ENCODE measurements at regions not wholly inside any gene's neighbourhood (a gene's known extent, or its start where the extent isn't known, plus 50 kb on each side); places are given as distances from the start of the nearest gene placed in this dataset.
"Not testable (repeated sequence)": the region's sequence is repeated elsewhere in the genome, so short reads cannot be mapped to it uniquely, and the experiment has no call there.

DNA sequence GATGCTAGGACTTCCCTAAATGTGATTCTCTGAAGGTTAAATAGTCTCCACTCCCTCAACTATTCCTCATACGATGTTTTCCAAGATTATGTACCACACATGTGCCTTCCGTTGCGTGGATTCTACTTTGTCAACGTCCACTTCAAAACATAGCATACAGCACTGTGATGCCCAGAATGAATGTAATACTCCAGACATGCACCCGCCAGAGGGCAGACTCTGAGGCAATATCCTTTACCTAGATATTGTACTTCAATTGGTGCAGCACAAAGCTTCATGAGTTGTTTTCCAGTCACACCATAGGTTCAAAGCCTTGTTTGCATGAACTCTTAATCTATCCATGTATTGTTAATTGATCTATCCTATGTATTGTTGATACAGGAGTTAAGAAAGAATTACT, 201.0 kb upstream of the NABP1 start:
- no peak for DNase-seq

DNA sequence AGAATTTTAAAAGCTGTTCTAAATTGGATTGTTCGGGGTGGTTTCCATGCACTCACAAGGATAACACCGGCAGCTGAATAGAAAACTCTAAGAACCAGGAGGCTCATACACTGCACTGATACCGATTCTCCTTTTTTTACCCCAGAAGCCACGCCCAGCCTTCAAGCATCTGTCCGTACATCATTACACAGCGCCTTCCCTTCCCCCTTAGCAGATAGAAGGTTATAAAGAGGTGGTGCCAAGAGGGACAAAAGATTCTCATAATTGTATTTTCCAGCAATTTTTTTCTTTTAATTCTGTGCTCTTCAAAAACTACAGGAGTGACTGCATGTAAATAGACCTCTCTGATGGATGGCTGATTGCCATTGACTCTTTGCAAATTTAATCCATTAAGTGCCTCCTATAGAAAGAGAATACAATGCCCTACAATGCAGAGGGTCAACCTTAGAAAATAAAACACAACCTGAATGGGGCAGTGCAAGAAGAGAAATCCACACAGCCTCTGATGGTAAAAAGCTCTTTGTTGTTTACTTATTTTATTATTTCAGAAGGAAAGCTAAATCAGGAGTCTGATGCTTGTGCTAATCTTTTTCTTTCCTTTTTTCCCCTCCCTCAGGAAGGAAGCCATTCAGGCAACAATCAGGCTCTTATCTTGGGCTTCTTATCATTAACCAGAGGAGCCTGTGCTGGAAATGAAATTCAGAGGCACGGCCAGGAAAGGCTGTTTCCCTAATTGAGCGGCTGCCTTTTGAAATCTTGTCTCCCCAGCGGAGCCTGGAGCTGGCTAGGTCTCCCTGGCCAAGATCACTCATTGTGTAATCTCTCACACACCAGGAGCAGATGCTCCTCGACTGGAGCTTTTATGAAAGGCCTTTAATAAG, 198.9 kb upstream of the NABP1 start:
- DNase-seq: no peak

DNA sequence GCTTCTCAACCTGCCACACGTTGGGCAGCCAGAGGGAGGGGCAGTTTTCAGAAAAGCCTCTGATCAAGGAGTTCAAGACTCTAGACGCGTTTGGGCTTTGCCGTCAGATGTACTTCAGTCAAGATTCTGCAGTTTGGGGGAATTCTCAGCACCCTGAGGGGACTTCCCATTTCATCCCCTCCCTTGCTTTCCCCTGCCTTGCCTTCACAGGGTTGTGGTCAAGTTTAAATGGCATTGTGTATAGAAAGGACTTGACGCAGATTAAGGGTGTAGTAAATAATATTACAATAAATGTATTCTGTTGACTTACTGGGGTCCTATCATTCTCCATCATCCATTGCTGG, 198.3 kb upstream of the NABP1 start:
- no peak for DNase-seq

DNA sequence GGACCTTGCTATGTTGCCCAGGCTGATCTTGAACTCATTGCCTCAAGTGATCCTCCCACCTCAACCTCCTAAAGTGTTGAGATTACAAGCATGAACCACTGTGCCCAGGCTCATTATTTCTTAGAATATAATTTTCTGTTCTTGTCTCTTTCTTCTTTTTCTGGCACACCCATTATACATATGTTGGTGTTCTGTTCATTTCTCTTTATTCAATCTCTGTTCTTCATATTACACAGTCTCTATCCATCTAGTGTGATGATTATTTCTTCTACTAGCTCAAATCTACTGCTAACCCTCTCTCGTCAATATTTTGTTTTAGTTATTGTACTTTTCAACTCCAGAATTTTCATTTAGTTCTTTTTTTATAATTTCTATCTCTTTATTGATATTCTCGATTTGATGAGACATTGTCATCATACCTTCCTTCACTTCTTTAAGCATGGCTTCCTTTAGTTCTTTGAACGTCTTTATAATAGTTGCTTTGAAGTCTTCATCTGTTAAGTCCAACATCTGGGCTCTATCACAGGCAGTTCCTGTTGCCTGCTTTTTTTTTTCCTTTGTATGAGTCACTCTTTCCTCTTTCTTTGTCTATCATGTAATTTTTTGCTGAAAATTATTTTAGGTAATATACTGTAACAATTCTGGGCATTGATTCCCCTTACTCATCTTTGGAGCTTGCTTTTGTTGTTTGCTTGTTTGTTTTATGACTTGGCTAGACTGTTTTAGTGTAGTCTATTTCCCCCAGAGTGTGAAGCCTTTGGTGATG, 196.4 kb upstream of the NABP1 start:
- no peak for DNase-seq

DNA sequence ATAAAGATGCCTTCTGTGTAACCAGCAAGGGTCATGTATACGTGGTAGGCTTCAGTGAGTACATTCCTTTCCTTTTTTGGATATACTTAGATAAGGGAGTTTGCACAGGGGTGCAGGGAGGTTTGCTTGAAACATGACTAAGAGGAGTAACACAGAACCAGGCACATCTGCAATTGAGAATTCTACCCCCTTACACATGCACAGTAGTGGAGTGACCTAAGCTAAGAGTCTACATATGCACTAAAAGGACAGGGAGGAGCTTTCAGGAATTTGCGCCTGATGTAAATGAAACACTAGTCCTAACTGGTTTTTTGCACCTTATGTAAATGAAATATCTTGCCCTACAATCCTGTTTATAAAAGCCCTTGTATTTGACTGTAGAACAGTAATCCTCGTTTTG, 194.8 kb upstream of the NABP1 start:
- no peak for DNase-seq

DNA sequence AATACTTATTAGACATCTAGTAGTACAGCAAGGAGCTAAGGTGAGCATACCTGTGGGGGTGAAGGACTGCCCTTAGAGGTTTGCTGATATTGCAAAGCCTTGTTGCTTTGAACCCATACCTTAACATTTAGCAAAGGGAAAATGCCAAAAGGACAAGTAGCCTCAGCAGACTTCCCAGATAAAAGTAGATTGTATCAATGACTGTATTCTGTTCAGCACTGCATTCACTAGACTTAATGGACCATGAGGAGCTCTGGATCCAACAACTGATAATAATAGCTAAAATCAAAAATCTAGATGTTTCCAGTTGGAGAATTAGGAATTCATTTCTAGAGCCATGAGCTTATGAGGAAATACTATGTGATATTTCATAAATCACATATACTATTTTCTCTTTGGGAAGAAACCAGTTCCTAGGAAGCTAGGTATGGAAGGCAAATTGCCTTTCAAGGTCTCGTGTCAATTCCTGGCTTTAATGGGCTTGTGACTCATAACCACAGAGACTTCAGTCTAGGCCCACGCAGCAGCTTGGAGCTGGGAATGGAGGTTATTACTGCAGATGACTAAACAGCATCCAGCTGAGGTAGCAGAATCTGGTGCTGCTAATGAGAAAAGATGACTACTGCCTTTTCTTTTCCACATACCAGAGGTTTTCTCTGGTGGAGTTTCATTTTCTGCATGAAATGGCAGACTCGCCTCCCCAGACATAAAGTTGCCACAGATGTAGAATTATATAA, 191.2 kb upstream of the NABP1 start:
- DNase-seq: no peak

DNA sequence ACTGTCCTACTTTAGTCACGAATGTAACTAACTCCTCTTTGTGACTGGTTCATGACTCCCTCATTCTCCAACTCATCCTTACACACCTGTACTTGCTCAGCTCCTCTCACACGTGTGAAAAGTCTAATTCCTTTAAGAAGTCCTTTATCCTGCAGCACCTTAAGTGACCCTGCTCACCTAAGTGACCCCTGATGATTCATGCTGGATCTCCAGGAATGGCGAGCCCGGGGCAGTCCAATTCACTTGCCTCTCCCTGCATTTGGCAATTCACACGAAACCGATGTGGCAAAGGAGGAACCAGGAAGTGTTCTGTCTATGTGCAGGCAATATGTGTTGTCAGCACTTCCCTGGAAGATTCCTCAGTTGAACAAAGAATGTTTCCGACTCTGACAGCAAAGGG, 189.8 kb upstream of the NABP1 start:
- DNase-seq: no peak

DNA sequence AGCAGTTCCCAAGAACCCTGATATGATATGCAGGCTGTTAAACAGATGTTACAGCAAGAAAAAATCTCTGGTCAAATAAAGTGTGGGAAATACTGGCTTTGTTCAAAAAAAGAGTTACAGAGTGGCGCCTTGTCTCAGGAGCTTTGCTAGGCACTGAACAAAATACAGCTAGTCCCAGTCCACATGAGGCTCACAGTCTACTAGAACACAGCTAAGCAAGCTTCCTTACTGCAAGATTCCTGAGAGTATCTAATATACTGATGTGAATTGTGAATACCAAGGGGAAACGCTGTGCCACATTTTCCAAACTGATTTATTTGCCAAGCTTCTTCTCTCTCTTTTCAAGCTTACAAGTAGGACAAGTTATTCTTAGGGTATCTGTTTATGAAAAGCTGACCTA, 188.8 kb upstream of the NABP1 start:
- DNase-seq: no peak

DNA sequence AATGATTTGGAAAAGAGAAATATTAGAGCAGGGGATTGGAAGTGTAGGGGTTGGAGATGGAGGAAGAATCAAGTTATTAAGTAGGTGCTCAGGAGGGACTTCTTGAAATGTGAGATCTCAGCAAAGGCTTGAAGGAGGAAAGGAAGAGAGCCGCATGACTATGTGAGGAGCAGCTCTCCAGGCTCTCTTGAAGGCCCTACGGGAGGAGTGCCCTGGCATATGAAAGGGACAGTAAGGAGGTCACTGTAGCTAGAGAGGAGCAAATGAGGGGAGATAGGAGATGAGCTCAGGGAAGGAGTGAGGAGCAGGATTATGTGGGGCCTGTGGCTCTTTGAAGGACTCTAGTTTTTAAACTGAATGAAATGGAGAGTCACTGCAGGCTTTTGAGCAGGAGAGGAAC, 181.1 kb upstream of the NABP1 start:
- DNase-seq: no peak

DNA sequence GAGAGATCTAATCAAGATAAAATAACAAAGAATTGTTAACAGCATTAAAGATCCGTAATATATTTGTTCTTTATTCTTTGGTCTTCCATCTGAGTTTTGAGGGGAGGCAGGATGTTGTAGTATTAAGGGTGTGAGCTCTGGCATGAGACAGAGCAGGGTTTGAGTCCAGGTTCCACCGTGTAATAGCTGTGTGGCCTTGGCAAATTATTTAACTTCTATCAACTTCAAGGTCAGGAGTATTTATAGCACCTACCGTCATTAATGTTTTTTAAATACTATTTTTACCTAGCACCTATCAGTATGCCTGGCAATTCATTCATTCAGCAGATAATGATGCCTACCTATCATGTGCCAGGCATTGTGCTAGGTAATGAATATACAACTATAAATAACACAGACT, 180.1 kb upstream of the NABP1 start:
- DNase-seq: no peak

DNA sequence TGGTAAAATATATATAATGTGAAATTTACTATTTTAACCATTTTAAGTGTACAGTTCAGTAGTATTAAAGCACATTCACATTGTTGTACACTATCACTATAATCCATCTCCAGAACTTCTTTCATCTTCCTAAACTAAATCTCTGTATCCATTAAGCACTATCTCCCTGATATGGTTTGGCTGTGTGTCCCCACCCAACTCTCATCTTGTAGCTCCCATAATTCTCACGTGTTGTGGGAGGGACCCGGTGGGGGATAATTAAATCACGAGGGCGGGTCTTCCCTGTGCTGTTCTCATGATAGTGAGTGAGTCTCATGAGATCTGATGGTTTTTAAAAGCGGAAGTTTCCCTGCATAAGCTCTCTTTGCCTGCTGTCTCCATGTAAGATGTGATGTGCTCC, 178.9 kb upstream of the NABP1 start:
- DNase-seq: no peak

DNA sequence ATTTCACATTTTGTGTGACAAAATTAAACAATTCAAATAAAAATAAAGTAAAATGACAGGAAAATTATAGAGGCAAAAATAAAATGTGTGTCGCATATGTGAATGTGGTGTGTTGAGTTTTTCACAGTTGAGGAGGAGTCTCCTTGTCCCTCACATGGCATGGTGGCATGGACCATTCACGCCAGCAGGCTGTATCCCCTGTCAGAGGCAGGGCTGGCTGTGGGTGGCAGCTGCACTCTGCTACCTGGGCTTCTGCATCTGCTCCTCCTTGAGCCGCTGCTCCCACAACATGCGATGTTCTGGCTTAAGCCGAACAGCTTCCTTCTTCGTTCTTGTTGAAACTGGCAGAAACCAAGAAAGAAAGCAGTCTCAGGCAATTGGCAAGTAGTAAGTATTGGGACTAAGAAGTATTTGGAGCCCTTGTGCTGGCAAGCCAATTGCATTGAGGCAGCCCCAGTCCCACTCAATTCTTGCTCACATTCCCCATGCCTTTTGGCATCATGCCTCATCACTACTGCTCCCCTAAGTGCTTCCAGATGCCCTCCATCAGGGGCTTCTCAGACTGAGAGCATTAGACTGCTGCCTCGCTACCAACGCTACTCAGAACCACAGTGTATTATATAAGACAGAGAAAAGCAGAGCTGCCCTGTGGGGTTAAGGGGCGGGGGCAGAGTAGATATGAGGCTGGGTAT, 177.9 kb upstream of the NABP1 start:
- no peak for DNase-seq

DNA sequence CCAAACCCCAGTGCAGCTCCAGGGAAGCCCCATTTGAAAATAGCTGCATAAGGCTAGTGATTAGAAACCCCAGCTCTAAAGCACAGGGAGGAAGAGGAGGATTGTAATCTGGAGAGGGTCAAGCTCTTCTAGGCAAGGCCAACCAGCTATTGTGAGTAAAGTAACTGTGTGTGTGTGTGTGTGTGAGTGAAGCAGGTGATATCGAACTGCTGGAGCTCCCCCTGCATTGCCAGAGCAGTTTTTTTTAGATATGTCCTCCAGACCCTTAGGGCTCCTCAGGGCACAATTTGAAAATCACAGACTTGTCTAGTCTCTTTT, 177.4 kb upstream of the NABP1 start:
- no peak for DNase-seq

DNA sequence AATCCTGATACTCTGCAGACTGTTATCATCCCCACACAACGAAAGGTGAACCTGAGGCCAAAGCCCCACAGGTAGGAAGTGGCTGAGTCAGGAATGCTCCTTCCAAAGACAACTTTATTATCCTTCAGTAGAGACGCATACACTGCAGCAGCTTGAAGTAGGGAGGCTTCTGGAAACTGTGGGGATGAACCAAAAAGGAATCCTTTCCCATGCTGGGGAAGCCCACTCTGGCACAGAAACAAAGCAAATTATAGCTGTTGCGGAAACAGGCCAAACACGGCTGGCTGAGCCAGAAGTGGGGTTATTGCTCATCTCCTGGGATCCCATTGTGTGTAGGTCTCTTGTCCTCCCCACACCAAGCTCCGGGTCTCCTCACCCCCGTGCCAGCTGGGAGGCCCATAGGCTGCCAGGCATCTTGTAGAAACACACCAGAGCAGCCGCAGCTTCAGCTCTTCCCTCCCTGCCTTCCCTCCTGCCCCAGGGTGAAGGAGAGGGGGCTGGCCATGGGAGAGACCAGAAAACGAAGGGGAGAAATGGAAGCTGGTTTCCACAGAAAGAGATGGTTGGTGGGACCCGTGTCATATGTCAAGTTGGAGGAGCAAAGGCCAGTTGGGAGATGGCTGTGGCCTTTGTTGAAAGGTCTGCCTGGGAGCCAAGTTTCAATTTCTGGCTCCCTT, 176.9 kb upstream of the NABP1 start:
- DNase-seq: no peak

DNA sequence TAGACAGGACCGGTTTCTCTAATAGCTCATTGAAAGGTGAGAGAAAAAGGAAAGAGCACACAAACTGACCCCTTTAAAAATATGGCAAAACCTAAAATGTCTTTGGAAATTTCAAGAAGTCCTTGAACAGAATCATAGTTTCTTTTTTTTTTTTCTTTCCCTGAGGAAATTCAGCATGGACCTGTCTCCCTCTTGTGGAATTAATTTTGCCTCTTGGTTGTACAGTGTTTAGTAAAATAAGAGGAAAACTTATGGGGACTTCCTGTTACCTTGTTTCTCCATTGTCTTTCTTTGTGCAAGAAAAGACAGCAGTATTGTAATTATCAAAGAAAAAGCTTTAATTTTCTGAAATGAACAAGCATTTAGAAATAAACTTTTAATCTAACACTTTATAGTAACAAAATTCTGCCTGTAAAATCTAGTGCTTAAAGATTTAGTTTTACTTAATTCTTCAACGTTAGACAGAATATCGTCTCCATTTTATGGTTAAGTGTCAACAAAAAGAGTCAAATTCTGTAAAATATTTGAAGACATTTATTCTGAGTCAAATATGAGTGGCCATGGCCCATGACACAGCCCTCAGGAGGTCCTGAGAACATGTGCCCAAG, 176.3 kb upstream of the NABP1 start:
- no peak for DNase-seq

DNA sequence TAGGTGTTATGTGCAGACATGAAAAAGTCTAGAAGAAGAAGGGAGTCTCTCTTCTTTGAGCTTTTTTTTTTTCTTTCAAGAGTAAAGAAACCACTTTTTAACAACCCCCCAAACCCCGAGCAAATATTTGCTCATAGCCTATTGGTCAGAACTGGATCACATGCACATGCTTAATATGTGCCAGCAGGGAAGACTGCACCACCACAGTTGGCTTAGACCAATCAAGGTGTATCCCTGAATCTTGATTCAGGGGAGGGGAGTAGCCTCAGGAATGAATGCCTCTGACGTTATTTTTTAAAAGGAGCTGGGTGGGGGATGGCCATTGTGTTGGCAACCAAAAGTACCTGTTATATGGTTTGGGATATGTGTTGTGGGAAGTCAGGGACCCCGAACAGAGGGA, 171.4 kb upstream of the NABP1 start:
- no peak for DNase-seq

DNA sequence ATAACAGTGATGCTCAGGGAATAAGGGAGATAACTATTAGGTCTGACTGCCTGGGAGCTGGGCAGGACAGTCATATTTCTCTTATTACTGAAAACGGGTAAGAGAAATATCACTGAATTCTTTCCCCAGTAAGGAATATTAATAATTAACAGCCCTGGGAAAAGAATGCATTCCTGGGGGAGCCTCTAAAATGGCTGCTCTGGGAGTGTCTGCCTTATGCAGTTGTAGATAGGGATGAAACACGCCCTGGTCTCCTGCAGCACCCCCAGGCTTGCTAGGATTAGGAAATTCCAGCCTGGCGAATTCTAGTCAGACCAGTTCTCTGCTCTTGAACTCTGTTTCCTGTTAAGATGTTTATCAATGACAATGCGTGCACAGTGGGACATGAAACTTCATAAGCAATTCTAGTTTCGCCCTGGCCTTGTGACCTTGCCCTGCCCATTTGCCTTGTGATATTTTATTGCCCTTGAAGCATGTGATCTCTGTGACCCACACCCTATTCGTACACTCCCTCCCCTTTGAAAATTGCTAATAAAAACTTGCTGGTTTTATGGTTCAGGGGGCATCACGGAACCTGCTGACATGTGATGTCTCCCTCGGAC, 170.6 kb upstream of the NABP1 start:
- DNase-seq: not testable (repeated sequence)

DNA sequence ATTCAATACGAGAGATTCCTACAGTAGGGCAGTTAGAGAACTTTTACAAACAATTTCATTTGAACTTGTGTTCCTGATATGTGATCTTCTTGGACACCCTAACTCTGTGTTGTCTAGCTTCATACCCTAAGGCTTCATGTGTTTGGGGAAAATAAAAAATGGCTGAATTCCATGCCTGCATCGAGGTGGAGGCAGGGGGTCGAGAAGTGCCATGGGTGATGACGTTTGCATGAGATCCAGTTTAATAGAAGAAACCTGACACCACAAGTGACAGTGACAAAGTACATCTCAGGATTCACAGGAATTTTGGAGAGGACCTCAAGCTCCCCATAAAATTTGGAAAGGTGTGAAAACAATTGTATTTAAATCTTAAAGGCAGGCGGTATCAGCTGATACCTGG, 169.2 kb upstream of the NABP1 start:
- DNase-seq: no peak

DNA sequence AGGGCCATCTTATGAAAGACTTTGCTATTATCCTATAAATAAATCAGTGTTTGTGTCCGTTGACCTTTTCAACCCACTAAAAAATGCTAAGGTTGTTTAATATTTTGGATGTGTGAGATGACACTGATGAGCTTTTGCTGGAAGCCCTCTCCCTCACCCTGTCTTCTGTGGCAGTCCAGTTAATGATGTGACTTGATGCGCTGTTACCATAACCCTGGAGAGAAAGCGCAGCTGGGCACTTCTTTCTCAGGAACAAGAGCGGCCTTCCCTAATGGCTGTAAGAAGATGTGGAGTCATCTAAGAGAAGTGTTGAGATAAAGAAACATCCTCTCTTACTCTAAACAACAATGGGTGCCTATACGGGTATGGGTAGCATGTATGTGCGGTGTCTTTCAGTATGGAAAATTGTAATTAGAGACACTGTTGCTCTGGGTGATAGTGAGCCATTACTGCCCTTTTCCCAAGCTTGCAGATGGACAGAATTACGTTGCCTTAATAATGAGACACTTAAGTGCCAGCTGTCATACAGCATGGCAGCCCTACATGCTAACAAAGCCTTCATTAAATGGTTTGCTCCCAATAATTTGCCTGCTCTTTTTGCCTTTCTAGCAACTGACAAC, 165.6 kb upstream of the NABP1 start:
- DNase-seq: no peak

DNA sequence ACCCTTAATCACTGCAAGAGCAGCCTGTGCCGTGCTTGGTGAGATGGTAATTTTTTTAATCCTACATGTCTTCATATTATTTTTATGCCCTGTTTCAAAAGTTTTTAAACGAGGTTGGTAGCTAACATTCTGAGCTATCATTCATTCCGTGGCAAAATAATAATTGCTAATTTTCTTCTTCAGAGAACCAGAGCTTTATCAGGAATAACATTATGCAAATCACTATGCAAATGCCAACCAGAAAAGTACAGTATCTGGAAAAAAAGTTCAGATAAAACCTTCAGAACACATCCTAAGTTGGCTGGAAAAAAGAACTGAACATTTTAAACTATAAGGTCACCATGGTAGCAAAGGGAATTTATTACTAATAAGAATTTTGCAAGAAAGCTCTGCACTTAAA, 165.1 kb upstream of the NABP1 start:
- no peak for DNase-seq

DNA sequence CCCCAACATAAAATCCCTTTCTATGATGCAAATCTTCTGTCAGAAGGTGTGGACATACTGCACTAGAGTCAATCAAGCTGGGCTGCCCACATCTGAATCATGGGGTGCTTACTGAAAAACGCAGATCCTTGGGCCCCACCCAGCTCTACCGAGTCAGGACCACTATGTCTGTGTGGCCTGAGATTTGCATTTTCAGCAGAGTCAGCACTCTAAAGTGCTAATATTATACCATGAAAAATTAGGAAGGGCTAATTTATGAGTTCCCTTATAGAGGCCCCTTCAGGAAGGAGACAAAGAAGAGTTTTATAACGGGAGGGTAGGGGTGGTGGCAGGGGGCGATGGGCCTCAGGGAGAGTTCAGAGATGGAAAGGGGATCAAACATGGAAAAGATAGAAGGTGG, 163.3 kb upstream of the NABP1 start:
- no peak for DNase-seq

DNA sequence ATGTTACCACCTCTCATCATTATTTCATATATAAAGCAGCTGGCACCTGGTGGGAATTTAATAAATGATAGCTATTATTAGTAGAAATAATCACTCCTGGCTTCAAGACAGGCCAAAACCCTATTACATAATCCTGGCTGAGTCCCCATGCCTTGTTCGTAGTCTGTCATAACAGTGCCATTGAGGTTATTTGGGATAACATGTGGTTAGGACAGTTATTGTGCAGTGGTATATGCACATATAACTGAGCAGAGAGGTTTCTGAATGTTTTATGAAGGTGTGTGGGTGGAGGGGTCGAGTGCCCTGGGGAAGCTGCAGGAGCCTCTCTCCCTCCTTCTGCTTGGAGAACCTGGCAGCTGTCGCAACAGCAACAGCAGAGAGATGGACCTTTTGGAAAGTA, 162.4 kb upstream of the NABP1 start:
- DNase-seq: no peak
